HEK293 (cell line): ENCODE measurements at regions not wholly inside any gene's neighbourhood (a gene's known extent, or its start where the extent isn't known, plus 50 kb on each side); places are given as distances from the start of the nearest gene placed in this dataset.

Experiments
- CTCF ChIA-PET: fragments of 350-600 bp; formaldehyde crosslinking; extraction: SDS; loops from one replicate; lab custom pipeline; 2021; ENCODE audit warnings: antibody characterized with exemption; lab: Yijun Ruan, JAX
- POLR2A ChIA-PET: fragments of 300-600 bp; formaldehyde crosslinking; extraction: SDS; loops from one replicate; lab custom pipeline; 2020; ENCODE audit warnings: antibody characterized with exemption, inconsistent platforms; lab: Yijun Ruan, JAX
- H3K27ac ChIP-seq: fragments of 200-500 bp; sonication (Bioruptor generic); 2 replicates; pipeline ENCODE4 v1.5.1; 2014; ENCODE audit warnings: low read depth, low read length, control low read depth, inconsistent platforms; ENCODE audit errors: extremely low read depth
- H3K36me3 ChIP-seq, 2 experiments: fragments of 200-500 bp in 1 of 2; sonication (Bioruptor generic) in 1 of 2; 1 replicate in 1 of 2; 2 replicates in 1 of 2; pipeline ENCODE4 v1.5.1; 2014 to 2017; ENCODE audit warnings: inconsistent platforms in 2 of 2, low read length in 2 of 2; ENCODE audit not compliant: control insufficient read depth in 2 of 2, insufficient read depth in 1 of 2
- H3K4me1 ChIP-seq: fragments of 200-500 bp; sonication (Bioruptor generic); 2 replicates; pipeline ENCODE4 v1.5.1; 2014; ENCODE audit warnings: mild to moderate bottlenecking, low read length, inconsistent platforms; ENCODE audit not compliant: control insufficient read depth, insufficient read depth
- H3K4me3 ChIP-seq: 2 replicates; pipeline ENCODE4 v1.5.1; 2011; ENCODE audit warnings: low read depth, mild to moderate bottlenecking, control low read depth, low read length, moderate library complexity
- H3K9me3 ChIP-seq: fragments of 200-500 bp; sonication (Bioruptor generic); 2 replicates; pipeline ENCODE4 v1.5.1; 2014; ENCODE audit warnings: low read depth, low read length, inconsistent platforms; ENCODE audit not compliant: control insufficient read depth, insufficient read depth
- ZBTB17 ChIP-seq: fragments of 450-650 bp; formaldehyde crosslinking; IDR thresholded peaks from 2 replicates; pipeline ENCODE4 v1.5.1; 2016; ENCODE audit warnings: missing biosample characterization, missing genetic modification characterization
- ZNF114 ChIP-seq: fragments of 450-650 bp; formaldehyde crosslinking; IDR thresholded peaks from 2 replicates; pipeline ENCODE4 v1.5.0; 2017; ENCODE audit warnings: missing biosample characterization, missing genetic modification characterization
- ZNF146 ChIP-seq: fragments of 450-650 bp; formaldehyde crosslinking; IDR thresholded peaks from 2 replicates; pipeline ENCODE4 v1.5.1; 2016; ENCODE audit warnings: missing biosample characterization, missing genetic modification characterization
- ZNF239 ChIP-seq: fragments of 450-650 bp; formaldehyde crosslinking; IDR thresholded peaks from 2 replicates; pipeline ENCODE4 v1.5.1; 2016; ENCODE audit warnings: missing biosample characterization, missing genetic modification characterization
- ZNF48 ChIP-seq: fragments of 450-650 bp; formaldehyde crosslinking; IDR thresholded peaks from 2 replicates; pipeline ENCODE4 v1.5.1; 2016; ENCODE audit warnings: missing biosample characterization, missing genetic modification characterization
- ZNF529 ChIP-seq: fragments of 450-650 bp; formaldehyde crosslinking; IDR thresholded peaks from 2 replicates; pipeline ENCODE4 v1.5.1; 2017; ENCODE audit warnings: missing genetic modification characterization, missing biosample characterization; ENCODE audit not compliant: insufficient replicate concordance
- ZNF596 ChIP-seq: fragments of 450-650 bp; IDR thresholded peaks from 2 replicates; pipeline ENCODE4 v1.5.0; 2018; ENCODE audit warnings: missing biosample characterization, mild to moderate bottlenecking, missing genetic modification characterization, moderate library complexity
- ZNF626 ChIP-seq: fragments of 450-650 bp; sonication (Bioruptor Pico); formaldehyde crosslinking; IDR thresholded peaks from 2 replicates; pipeline ENCODE4 v1.5.1; 2018; ENCODE audit warnings: missing biosample characterization, missing genetic modification characterization, inconsistent platforms
- ZNF660 ChIP-seq: fragments of 450-650 bp; IDR thresholded peaks from 2 replicates; pipeline ENCODE4 v1.5.1; 2018; ENCODE audit warnings: missing biosample characterization, mild to moderate bottlenecking, missing genetic modification characterization
- TF ChIP-seq, protein P1 (sequence below): fragments of 450-650 bp; formaldehyde crosslinking; conservative IDR thresholded peaks from 2 replicates; pipeline ENCODE4 v1.5.1; 2016; ENCODE audit warnings: low read depth, missing biosample characterization, missing genetic modification characterization
- TF ChIP-seq, protein P2 (sequence below): fragments of 450-650 bp; formaldehyde crosslinking; IDR thresholded peaks from 2 replicates; pipeline ENCODE4 v1.5.1; 2016; ENCODE audit warnings: missing biosample characterization, missing genetic modification characterization
- TF ChIP-seq, protein P3 (sequence below): fragments of 450-650 bp; formaldehyde crosslinking; IDR thresholded peaks from 2 replicates; pipeline ENCODE4 v1.5.0; 2017; ENCODE audit warnings: missing biosample characterization, missing genetic modification characterization, borderline replicate concordance

DNA sequence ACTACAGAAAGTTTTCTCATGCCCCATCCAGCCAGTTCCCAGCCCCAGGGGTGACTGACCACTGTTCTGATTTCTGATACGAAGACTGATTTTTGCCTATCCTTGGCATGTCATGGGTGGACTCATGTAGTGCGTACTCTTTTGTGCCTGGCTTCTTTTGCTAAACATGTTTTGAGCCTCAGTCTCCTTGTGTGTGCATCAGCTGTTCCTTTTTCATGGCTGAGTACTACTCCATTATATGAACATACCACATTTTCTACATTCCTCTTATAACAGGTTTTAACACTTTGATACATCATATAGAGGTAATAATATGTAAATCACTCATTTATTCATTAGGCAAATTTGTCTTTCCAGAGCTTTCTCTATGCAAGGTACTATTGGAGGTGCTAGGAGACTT is 126.7 kb downstream of the ANAPC4 start:
- POLR2A ChIA-PET = no interaction called here
- H3K9me3 ChIP-seq = no peaks in the 10 kb centered on the region
- no peaks in the 10 kb centered on the region for H3K36me3 ChIP-seq
- no peaks in the 10 kb centered on the region; the same call in 1 of the 2 replicates for H3K4me1 ChIP-seq
- TF ChIP-seq ZNF146 (tag by site-specific recombination) = peak; percentile 82
- TF ChIP-seq, protein P1, sequence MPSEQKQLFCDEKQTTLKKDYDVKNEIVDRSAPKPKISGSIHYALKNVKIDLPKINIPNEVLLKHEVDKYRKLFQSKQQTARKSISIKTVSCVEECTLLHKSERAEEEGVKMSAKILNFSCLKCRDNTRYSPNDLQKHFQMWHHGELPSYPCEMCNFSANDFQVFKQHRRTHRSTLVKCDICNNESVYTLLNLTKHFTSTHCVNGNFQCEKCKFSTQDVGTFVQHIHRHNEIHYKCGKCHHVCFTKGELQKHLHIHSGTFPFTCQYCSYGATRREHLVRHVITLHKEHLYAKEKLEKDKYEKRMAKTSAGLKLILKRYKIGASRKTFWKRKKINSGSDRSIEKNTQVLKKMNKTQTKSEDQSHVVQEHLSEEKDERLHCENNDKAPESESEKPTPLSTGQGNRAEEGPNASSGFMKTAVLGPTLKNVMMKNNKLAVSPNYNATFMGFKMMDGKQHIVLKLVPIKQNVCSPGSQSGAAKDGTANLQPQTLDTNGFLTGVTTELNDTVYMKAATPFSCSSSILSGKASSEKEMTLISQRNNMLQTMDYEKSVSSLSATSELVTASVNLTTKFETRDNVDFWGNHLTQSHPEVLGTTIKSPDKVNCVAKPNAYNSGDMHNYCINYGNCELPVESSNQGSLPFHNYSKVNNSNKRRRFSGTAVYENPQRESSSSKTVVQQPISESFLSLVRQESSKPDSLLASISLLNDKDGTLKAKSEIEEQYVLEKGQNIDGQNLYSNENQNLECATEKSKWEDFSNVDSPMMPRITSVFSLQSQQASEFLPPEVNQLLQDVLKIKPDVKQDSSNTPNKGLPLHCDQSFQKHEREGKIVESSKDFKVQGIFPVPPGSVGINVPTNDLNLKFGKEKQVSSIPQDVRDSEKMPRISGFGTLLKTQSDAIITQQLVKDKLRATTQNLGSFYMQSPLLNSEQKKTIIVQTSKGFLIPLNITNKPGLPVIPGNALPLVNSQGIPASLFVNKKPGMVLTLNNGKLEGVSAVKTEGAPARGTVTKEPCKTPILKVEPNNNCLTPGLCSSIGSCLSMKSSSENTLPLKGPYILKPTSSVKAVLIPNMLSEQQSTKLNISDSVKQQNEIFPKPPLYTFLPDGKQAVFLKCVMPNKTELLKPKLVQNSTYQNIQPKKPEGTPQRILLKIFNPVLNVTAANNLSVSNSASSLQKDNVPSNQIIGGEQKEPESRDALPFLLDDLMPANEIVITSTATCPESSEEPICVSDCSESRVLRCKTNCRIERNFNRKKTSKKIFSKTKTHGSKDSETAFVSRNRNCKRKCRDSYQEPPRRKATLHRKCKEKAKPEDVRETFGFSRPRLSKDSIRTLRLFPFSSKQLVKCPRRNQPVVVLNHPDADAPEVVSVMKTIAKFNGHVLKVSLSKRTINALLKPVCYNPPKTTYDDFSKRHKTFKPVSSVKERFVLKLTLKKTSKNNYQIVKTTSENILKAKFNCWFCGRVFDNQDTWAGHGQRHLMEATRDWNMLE (tag by site-specific recombination) = no peak
- no peak overlapping the region for H3K27ac ChIP-seq
- CTCF ChIA-PET = no interaction called here
- no peak overlapping the region for H3K4me3 ChIP-seq

DNA sequence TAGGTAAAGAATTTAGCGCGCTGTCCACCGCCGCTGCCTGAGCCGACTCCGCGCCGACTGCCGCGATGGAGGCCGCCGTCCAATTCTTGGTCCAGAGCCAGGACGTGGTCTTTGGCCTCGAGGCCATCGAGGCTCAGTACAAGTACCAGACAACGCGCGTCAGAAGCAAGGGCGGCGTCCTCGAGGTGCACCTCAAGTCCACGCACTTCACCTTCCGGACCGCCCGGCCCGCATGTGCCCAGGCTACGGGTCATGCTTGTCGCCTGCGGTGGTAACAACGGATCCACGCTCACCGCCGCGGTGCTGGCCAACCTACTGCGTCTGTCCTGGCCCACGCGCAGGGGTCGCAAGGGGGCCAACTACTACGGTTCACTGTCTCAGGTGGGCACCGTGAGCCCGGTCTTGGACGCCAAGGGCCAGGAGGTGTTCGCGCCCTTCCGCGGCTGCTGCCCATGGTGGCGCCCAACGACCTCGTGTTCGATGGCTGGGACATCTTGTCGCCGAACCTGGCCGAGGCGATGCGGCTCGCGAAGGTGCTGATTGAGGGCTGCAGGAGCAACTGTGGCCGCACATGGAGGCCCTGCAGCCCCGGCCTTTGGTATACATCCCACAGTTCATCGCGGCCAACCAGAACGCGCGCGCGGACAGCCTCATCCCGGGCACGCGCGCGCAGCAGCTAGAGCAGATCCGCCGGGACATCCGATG is 128.0 kb downstream of the ANAPC4 start:
- Histone ChIP-seq H3K9me3 (no peaks in the 10 kb centered on the region), H3K36me3 (no peaks in the 10 kb centered on the region), H3K4me3 (no peak overlapping the region), H3K27ac (no peak overlapping the region), H3K4me1 (no peaks in the 10 kb centered on the region; the same call in 1 of the 2 replicates)
- ChIA-PET POLR2A (no interaction called here), CTCF (no interaction called here)
- TF ChIP-seq, protein P1 (tag by site-specific recombination) = no peak
- no peak for TF ChIP-seq ZNF626 (tag by site-specific recombination)
- no peak for TF ChIP-seq ZNF529 (tag by site-specific recombination)
- TF ChIP-seq, protein P2, sequence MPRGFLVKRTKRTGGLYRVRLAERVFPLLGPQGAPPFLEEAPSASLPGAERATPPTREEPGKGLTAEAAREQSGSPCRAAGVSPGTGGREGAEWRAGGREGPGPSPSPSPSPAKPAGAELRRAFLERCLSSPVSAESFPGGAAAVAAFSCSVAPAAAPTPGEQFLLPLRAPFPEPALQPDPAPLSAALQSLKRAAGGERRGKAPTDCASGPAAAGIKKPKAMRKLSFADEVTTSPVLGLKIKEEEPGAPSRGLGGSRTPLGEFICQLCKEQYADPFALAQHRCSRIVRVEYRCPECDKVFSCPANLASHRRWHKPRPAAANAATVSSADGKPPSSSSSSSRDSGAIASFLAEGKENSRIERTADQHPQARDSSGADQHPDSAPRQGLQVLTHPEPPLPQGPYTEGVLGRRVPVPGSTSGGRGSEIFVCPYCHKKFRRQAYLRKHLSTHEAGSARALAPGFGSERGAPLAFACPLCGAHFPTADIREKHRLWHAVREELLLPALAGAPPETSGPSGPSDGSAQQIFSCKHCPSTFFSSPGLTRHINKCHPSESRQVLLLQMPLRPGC (tag by site-specific recombination) = no peak
- no peak for TF ChIP-seq ZNF114
- no peak for TF ChIP-seq ZNF48 (tag by site-specific recombination)
- no peak for TF ChIP-seq ZBTB17 (tag by site-specific recombination)
- no peak for TF ChIP-seq ZNF596
- no peak for TF ChIP-seq ZNF239 (tag by site-specific recombination)
- TF ChIP-seq, protein P3, sequence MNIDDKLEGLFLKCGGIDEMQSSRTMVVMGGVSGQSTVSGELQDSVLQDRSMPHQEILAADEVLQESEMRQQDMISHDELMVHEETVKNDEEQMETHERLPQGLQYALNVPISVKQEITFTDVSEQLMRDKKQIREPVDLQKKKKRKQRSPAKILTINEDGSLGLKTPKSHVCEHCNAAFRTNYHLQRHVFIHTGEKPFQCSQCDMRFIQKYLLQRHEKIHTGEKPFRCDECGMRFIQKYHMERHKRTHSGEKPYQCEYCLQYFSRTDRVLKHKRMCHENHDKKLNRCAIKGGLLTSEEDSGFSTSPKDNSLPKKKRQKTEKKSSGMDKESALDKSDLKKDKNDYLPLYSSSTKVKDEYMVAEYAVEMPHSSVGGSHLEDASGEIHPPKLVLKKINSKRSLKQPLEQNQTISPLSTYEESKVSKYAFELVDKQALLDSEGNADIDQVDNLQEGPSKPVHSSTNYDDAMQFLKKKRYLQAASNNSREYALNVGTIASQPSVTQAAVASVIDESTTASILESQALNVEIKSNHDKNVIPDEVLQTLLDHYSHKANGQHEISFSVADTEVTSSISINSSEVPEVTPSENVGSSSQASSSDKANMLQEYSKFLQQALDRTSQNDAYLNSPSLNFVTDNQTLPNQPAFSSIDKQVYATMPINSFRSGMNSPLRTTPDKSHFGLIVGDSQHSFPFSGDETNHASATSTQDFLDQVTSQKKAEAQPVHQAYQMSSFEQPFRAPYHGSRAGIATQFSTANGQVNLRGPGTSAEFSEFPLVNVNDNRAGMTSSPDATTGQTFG (tag by site-specific recombination) = no peak
- no peak for TF ChIP-seq ZNF660 (tag by site-specific recombination)
